GM12891 (cell line): ENCODE measurements at regions not wholly inside any gene's neighbourhood (a gene's known extent, or its start where the extent isn't known, plus 50 kb on each side); places are given as distances from the start of the nearest gene placed in this dataset.

ENCODE experiments used
- POLR2A ChIP-seq: IDR thresholded peaks from 2 replicates; pipeline ENCODE4 v1.6.1; 2011; ENCODE audit warnings: low read depth, low read length, control low read depth
- POLR2AphosphoS5 ChIP-seq: IDR thresholded peaks from 2 replicates; pipeline ENCODE4 v1.6.1; 2011; ENCODE audit warnings: low read depth, low read length, control low read depth
- POU2F2 ChIP-seq: IDR thresholded peaks from 2 replicates; pipeline ENCODE4 v1.6.1; 2011; ENCODE audit warnings: low read depth, mild to moderate bottlenecking, control low read depth, low read length, moderate library complexity
- SPI1 ChIP-seq: IDR thresholded peaks from 2 replicates; pipeline ENCODE4 v1.6.1; 2011; ENCODE audit warnings: low read depth, low read length, control low read depth
- TAF1 ChIP-seq: IDR thresholded peaks from 2 replicates; pipeline ENCODE4 v1.6.1; 2011; ENCODE audit warnings: low read depth, low read length, control low read depth

GRCh38 chr4:11002961-11003360 is 318.4 kb upstream of the CLNK start:
- TF ChIP-seq POLR2A (no peak), POLR2AphosphoS5 (no peak), POU2F2 (no peak), TAF1 (no peak), SPI1 (no peak)
